Naive thymus-derived CD8-positive, alpha-beta T cell (primary cell): ENCODE measurements at regions not wholly inside any gene's neighbourhood (a gene's known extent, or its start where the extent isn't known, plus 50 kb on each side); places are given as distances from the start of the nearest gene placed in this dataset.
"Not testable (repeated sequence)": the region's sequence is repeated elsewhere in the genome, so short reads cannot be mapped to it uniquely, and the experiment has no call there.

ENCODE experiments used
- ATAC-seq, 2 donors: fragments of 150-1000 bp; cut with Tn5 transposase in 1 of 2; sonication (Bioruptor Pico), chemical (Tn5 transposase) in 1 of 2; 1 replicate in 1 of 2; 2 replicates in 1 of 2; pipeline ENCODE4 v1.10.0; 2021; ENCODE audit warnings: mild to moderate bottlenecking in 2 of 2, moderate library complexity in 2 of 2
- POLR2A ChIA-PET: fragments of 350-600 bp; sonication (Branson Sonifier 250); formaldehyde crosslinking; loops from one replicate; lab custom pipeline; 2021; ENCODE audit warnings: antibody characterized with exemption; lab: Charles Lee
- DNase-seq, 10 donors: peaks; one replicate each; pipeline versions ENCODE4 v3.0.0 to v3.0.0-alpha.2; 2020 to 2022
- H3K27ac Mint-ChIP-seq, 10 donors: one replicate each; pipeline ENCODE4 v1.8.0; 2020 to 2022; ENCODE audit warnings: mild to moderate bottlenecking in 10 of 10, mixed read lengths in 10 of 10, moderate library complexity in 4 of 10, inconsistent platforms in 1 of 10
- H3K27me3 Mint-ChIP-seq, 5 donors: one replicate each; pipeline ENCODE4 v1.8.0; 2021 to 2022; ENCODE audit warnings: mixed read lengths in 5 of 5
- H3K36me3 Mint-ChIP-seq, 3 donors: one replicate each; pipeline ENCODE4 v1.8.0; 2020 to 2022; ENCODE audit warnings: mixed read lengths in 3 of 3, mild to moderate bottlenecking in 2 of 3, inconsistent platforms in 1 of 3
- H3K4me1 Mint-ChIP-seq, 4 donors: one replicate each; pipeline ENCODE4 v1.8.0; 2021 to 2022; ENCODE audit warnings: mixed read lengths in 4 of 4
- H3K4me3 Mint-ChIP-seq, 10 donors: one replicate each; pipeline ENCODE4 v1.8.0; 2020 to 2022; ENCODE audit warnings: mild to moderate bottlenecking in 10 of 10, mixed read lengths in 10 of 10, moderate library complexity in 6 of 10, inconsistent platforms in 1 of 10
- H3K9me3 Mint-ChIP-seq, 9 donors: one replicate each; pipeline ENCODE4 v1.8.0; 2020 to 2022; ENCODE audit warnings: mixed read lengths in 9 of 9, mild to moderate bottlenecking in 3 of 9, inconsistent platforms in 1 of 9, moderate library complexity in 1 of 9

- DNase-seq, POLR2A ChIA-PET, H3K27ac Mint-ChIP-seq, H3K9me3 Mint-ChIP-seq, H3K36me3 Mint-ChIP-seq, H3K4me1 Mint-ChIP-seq, H3K4me3 Mint-ChIP-seq, ATAC-seq: not testable (repeated sequence)
- H3K27me3 Mint-ChIP-seq = peaks cover 0 to 15% (median 2%) of the 10 kb centered on the region in 5 donors
These were observed 366.3 kb upstream of the SGCG start for GRCh38 chr13:22814433-22814832.

- peaks cover 0 to 9% (median 0%) of the 10 kb centered on the region in 9 donors for H3K9me3 Mint-ChIP-seq
- H3K27me3 Mint-ChIP-seq = peaks cover 3 to 26% (median 6%) of the 10 kb centered on the region in 5 donors
- no peak for DNase-seq
- no peaks in the 10 kb centered on the region for H3K4me1 Mint-ChIP-seq
- POLR2A ChIA-PET = no interaction called here
- no peak overlapping the region for H3K4me3 Mint-ChIP-seq
- ATAC-seq = no peak
- no peak overlapping the region for H3K27ac Mint-ChIP-seq
- peaks cover 0 to 2% (median 0%) of the 10 kb centered on the region in 3 donors for H3K36me3 Mint-ChIP-seq
These were observed 359.2 kb upstream of the SGCG start for GRCh38 chr13:22821589-22821988.

- Mint-ChIP-seq H3K27me3 (peaks cover 1 to 12% (median 6%) of the 10 kb centered on the region in 5 donors), H3K9me3 (peaks cover 0 to 8% (median 0%) of the 10 kb centered on the region in 9 donors), H3K4me3 (no peak overlapping the region), H3K27ac (no peak overlapping the region), H3K4me1 (no peaks in the 10 kb centered on the region), H3K36me3 (no peaks in the 10 kb centered on the region)
- ATAC-seq = no peak
- no peak for DNase-seq
- POLR2A ChIA-PET = no interaction called here
These were observed 355.6 kb upstream of the SGCG start for GRCh38 chr13:22825186-22825585.

DNA sequence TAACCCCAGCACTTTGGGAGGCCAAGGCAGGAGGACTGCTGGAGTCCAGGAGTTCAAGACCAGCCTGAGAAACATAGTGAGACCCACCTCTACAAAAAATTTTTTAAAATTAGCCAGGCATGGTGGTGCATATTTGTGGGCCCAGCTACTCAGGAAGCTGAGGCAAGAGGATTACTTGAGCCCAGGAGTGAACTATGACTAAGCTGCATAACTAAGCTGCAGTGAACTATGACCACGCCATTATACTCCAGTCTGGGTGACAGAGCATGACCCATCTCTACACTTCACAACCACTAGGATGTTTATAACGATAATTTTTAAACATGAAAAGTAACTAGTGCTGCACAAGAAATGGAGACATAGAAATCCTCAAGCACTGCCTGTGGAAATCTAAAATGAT is 352.7 kb upstream of the SGCG start:
- POLR2A ChIA-PET = no interaction called here
- Mint-ChIP-seq H3K4me1 (no peaks in the 10 kb centered on the region), H3K27me3 (peaks cover 0 to 10% (median under 1%) of the 10 kb centered on the region in 5 donors), H3K9me3 (peaks cover 0 to 8% (median 0%) of the 10 kb centered on the region in 9 donors), H3K4me3 (no peak overlapping the region), H3K36me3 (no peaks in the 10 kb centered on the region), H3K27ac (no peak overlapping the region)
- ATAC-seq (no peak), DNase-seq (no peak)

DNA sequence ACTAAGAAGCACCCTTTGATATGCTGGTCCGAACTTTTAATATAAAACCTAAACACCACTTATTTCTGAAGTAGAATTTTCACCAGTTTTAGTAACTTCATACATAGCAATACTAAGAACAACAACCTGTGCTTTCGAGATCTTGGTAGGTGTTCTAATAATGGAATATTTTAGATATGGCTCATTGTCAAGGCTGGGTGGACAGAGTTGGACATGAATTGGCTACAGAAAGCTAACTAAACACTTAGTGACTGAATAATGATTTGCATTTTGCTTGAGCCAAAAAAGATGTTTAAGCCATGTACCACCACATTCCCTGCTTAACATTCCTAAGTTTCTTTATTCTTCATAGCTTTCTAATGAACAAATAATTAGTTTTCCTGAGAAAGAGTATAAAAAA is 344.3 kb upstream of the SGCG start:
- no peak overlapping the region for H3K4me3 Mint-ChIP-seq
- POLR2A ChIA-PET = no interaction called here
- H3K9me3 Mint-ChIP-seq = no peaks in the 10 kb centered on the region
- H3K27ac Mint-ChIP-seq = no peak overlapping the region
- DNase-seq (no peak), ATAC-seq (no peak)
- H3K4me1 Mint-ChIP-seq = no peaks in the 10 kb centered on the region
- peaks cover 6 to 19% (median 17%) of the 10 kb centered on the region in 5 donors for H3K27me3 Mint-ChIP-seq
- no peaks in the 10 kb centered on the region for H3K36me3 Mint-ChIP-seq

DNA sequence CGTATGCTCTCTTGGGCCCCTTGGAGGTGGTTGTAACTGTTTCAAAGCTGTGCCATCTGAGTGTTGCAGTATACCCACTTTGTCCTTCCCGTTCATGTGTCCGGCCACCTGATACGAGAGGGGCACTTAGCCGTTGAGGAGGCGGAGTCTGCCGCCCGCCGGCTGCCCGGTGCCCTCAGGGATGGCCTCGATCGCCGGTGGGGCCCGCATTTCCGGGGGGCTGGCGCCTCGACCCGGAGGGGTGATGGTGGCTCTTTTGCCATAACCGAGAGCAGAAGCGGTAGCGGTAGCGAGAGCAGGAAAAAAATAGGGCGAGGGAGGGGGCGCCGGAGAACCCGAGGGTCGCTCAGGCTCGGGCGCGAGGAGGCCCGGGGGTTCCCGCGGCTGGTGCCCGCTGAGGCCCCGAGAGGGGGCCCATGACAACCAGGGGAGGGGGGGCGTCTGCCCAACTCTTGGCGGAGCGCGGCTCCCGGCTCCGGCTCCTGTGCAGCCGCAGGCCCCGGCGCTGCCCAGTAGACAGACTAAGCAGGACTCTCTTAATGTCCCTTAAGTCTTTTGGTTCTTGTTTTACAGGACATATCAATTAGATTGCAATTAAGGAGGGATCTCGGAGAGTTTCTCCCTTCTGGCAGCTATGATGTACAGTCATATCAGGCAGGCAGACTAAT is 342.7 kb upstream of the SGCG start:
- no peak overlapping the region for H3K4me3 Mint-ChIP-seq
- no peaks in the 10 kb centered on the region for H3K4me1 Mint-ChIP-seq
- no peaks in the 10 kb centered on the region for H3K9me3 Mint-ChIP-seq
- peaks cover 6 to 19% (median 17%) of the 10 kb centered on the region in 5 donors for H3K27me3 Mint-ChIP-seq
- H3K27ac Mint-ChIP-seq = no peak overlapping the region
- no peaks in the 10 kb centered on the region for H3K36me3 Mint-ChIP-seq
- no peak for ATAC-seq
- DNase-seq = no peak
- POLR2A ChIA-PET = no interaction called here

DNA sequence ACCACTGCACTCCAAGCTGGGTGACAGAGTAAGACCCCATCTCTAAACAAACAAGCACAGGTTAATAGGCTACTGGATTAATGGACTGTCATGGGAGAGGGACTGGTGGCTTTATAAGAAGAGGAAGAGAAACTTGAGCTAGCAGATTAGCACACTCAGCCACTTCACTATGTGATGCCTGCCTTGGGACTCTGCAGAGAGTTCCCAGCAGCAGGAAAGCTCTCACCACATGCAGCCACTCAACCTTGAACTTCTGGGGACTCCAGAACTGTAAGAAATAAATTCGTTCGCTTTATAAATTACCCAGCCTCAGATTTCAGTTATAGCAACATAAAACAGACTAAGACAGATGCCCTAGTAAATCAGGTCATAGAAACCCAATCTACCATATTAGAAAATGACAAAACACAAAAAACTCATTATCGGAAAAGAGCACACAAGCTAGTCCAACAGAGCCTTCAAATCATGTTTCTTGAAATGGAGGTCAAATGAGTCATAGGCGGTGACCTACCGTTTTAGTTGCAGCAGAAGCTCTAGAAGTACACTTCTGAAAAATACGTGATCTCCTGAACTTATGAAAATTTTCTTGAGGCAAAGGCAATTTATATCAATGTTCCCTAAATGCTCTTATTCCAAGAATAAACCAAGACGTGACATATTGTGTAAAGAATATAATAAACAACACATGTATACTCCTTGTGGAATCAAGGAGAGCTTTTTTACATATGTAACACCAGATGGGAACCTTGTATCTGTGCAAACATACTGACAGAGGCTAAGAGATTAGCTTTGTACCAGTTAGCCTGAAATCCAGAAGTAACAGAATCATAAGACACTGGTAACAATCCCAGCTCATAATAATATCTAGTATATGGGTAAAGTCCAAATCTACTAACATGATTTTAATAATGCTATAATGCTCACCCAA is 340.9 kb upstream of the SGCG start:
- Mint-ChIP-seq H3K36me3 (no peaks in the 10 kb centered on the region), H3K27ac (no peak overlapping the region), H3K27me3 (peaks cover 6 to 19% (median 17%) of the 10 kb centered on the region in 5 donors), H3K9me3 (peaks cover 0 to 3% (median 0%) of the 10 kb centered on the region in 9 donors), H3K4me1 (no peaks in the 10 kb centered on the region), H3K4me3 (no peak overlapping the region)
- ATAC-seq (no peak), DNase-seq (no peak)
- POLR2A ChIA-PET = no interaction called here

- DNase-seq (no peak), ATAC-seq (no peak)
- Mint-ChIP-seq H3K36me3 (no peaks in the 10 kb centered on the region), H3K4me1 (no peaks in the 10 kb centered on the region), H3K27ac (no peak overlapping the region), H3K9me3 (peaks cover 0 to 3% (median 0%) of the 10 kb centered on the region in 9 donors), H3K4me3 (no peak overlapping the region), H3K27me3 (no peaks in the 10 kb centered on the region)
- POLR2A ChIA-PET = no interaction called here
These were observed 334.2 kb upstream of the SGCG start for GRCh38 chr13:22846551-22846950.

GRCh38 chr13:22848539-22849052 is 332.2 kb upstream of the SGCG start:
- Mint-ChIP-seq H3K9me3 (peaks cover 0 to 2% (median 0%) of the 10 kb centered on the region in 9 donors), H3K4me3 (no peak overlapping the region), H3K27ac (no peak overlapping the region), H3K36me3 (no peaks in the 10 kb centered on the region), H3K4me1 (no peaks in the 10 kb centered on the region), H3K27me3 (no peaks in the 10 kb centered on the region)
- POLR2A ChIA-PET = no interaction called here
- ATAC-seq (no peak), DNase-seq (no peak)

- Mint-ChIP-seq H3K27ac (no peak overlapping the region), H3K36me3 (no peaks in the 10 kb centered on the region), H3K4me1 (no peaks in the 10 kb centered on the region), H3K4me3 (no peak overlapping the region), H3K27me3 (no peaks in the 10 kb centered on the region), H3K9me3 (peaks cover 0 to 4% (median 0%) of the 10 kb centered on the region in 9 donors)
- DNase-seq = no peak
- POLR2A ChIA-PET = no interaction called here
- ATAC-seq = no peak
These were observed 324.9 kb upstream of the SGCG start for GRCh38 chr13:22855926-22856325.

DNA sequence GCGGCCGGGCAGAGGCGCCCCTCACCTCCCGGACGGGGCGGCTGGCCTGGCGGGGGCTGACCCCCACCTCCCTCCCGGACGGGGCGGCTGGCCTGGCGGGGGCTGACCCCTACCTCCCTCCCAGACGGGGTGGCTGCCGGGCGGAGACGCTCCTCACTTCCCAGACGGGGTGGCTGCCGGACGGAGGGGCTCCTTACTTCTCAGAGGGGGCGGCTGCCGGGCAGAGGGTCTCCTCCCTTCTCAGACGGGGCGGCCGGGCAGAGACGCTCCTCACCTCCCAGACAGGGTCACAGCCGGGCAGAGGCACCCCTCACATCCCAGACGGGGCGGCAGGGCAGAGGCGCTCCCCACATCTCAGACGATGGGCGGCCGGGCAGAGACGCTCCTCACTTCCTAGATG is 321.8 kb upstream of the SGCG start:
- H3K36me3 Mint-ChIP-seq, H3K4me1 Mint-ChIP-seq, H3K27me3 Mint-ChIP-seq, DNase-seq, H3K4me3 Mint-ChIP-seq, H3K27ac Mint-ChIP-seq, POLR2A ChIA-PET, ATAC-seq, H3K9me3 Mint-ChIP-seq: not testable (repeated sequence)

DNA sequence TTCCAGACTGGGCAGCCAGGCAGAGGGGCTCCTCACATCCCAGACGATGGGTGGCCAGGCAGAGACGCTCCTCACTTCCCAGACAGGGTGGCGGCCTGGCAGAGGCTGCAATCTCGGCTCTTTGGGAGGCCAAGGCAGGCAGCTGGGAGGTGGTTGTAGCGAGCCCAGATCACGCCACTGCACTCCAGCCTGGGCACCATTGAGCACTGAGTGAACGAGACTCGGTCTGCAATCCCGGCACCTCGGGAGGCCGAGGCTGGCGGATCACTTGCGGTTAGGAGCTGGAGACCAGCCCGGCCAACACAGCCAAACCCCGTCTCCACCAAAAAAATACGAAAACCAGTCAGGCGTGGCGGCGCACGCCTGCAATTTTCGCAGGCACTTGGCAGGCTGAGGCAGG is 321.4 kb upstream of the SGCG start:
- H3K9me3 Mint-ChIP-seq, H3K27me3 Mint-ChIP-seq, DNase-seq, H3K36me3 Mint-ChIP-seq, ATAC-seq, H3K4me3 Mint-ChIP-seq, H3K27ac Mint-ChIP-seq, POLR2A ChIA-PET, H3K4me1 Mint-ChIP-seq: not testable (repeated sequence)

- Mint-ChIP-seq H3K27me3 (no peaks in the 10 kb centered on the region), H3K9me3 (peaks cover 0 to 2% (median 0%) of the 10 kb centered on the region in 9 donors), H3K4me3 (no peak overlapping the region), H3K27ac (no peak overlapping the region), H3K36me3 (no peaks in the 10 kb centered on the region), H3K4me1 (no peaks in the 10 kb centered on the region)
- POLR2A ChIA-PET = no interaction called here
- no peak for DNase-seq
- ATAC-seq = no peak
These were observed 318.8 kb upstream of the SGCG start for GRCh38 chr13:22861958-22862466.
